GM21717 (cell line): ENCODE measurements at regions not wholly inside any gene's neighbourhood (a gene's known extent, or its start where the extent isn't known, plus 50 kb on each side); places are given as distances from the start of the nearest gene placed in this dataset.

Source experiments
- ATAC-seq: cut with Tn5 transposase; IDR thresholded peaks from one replicate; pipeline ENCODE4 v1.9.1; 2021; ENCODE audit warnings: mild to moderate bottlenecking, moderate library complexity; ENCODE audit not compliant: unreplicated experiment

- ATAC-seq, result no peak
Observed at GRCh38 chr20:39109933-39110818, 148.0 kb downstream of the DHX35 start.

DNA sequence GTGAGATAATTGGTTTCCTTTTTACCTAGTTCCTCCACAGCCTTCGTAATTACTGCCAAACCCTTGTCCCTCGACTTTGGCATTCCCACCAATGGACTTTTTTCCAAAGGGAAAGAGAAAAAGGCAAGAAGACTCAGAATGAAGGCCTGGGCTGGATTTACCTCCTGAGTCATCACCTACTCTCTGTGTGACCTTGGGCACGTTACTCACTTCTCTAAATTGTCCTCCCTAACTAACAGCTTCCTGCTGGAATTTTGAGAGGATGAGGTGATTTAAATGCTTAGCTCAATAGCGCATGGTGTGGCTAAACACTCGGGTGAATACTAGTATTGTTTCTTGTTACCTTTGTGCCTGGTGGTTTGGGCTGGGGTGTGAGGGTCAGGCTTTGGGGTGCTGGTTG is 146.6 kb downstream of the DHX35 start:
- ATAC-seq, result no peak

GRCh38 chr20:39107741-39108140 is 145.6 kb downstream of the DHX35 start:
- ATAC-seq, result no peak

DNA sequence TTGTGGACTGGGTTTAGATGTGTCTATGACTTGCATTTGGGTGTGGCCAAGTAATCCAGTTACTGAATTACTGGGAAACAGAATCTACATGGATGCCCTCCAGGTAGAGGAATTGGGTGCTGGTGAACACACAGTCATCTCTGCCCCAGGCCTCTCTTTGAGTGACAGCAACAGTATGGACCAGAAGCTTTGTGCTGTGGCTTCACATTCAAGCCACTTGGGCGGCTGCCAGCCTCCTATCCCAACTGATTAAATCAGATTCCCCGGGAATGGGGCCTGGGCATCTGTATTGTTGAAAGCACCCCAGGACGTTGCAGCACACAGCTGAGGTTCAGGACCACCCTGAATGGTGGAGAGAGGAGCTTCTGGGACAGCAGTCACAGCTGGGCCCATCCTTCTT is 144.6 kb downstream of the DHX35 start:
- ATAC-seq, result no peak

DNA sequence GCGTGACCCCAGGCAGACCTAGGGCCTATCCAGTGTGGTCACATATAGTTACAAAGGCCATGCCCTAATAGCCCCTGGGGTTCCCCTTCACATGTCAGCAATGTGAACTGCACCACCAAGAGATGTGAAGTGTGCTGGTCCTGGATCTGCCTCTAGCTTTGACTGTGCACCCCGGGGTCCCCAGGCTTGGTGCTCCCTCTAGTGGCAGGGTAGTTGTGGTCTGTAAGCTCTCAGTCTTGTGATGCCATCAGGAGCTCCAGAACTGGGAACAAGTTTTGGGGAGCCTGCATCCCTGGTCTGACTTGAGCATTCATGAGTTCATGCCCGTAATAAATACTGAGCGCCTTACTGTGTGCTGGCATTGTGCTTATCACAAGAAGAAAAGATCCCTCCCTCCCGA is 143.4 kb downstream of the DHX35 start:
- ATAC-seq, result no peak

- ATAC-seq, result no peak
Observed at GRCh38 chr20:39103732-39104131, 141.6 kb downstream of the DHX35 start.

GRCh38 chr20:39103305-39103704 is 141.2 kb downstream of the DHX35 start:
- ATAC-seq, result no peak

DNA sequence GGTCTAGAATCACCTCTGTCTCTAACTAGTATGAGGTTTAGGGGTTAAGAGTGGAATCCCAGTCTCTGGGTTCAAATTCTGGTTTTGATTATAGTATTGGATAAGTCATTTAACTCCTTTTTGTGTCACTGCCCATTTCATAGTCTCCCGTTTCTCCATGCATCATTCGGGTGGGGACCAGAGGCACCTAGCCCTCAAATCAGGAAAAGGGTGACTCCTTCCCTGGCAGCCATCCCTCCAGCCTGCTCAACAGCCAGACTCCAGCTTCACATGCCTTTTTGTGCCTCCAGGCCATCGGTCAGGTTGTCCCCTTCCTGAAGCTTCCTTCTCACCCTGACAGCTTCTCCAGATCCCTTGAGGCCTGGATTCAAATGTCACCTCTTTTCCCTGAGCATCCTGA is 139.8 kb downstream of the DHX35 start:
- ATAC-seq, result no peak

- no peak for ATAC-seq
Observed at GRCh38 chr20:39100691-39101090, 138.5 kb downstream of the DHX35 start.

- ATAC-seq, result no peak
Observed at GRCh38 chr20:39097889-39098288, 135.7 kb downstream of the DHX35 start.

- no peak for ATAC-seq
Observed at GRCh38 chr20:39095870-39096269, 133.7 kb downstream of the DHX35 start.

GRCh38 chr20:39094391-39094790 is 132.2 kb downstream of the DHX35 start:
- ATAC-seq, result no peak

- no peak for ATAC-seq
Observed at GRCh38 chr20:39092733-39093410, 130.7 kb downstream of the DHX35 start.

DNA sequence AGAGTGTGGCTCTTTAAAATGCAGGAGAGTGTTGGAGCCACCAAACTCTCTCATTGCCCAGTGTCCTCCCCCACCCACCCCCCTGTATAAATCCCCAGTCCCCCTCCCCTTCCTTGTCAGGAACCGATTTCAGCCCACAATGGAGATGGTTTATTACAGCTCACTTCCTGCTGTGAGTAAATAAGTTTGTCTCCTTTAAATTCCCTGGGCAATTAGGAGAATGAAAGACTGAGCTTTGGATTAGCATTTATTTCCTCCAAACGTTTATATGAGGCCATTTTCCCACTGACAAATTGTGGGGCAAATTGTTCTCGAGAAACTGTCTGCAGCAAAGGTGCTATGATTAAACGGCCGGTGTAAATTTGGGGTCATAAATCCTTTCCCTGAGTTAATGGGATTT is 128.8 kb downstream of the DHX35 start:
- ATAC-seq, result no peak

DNA sequence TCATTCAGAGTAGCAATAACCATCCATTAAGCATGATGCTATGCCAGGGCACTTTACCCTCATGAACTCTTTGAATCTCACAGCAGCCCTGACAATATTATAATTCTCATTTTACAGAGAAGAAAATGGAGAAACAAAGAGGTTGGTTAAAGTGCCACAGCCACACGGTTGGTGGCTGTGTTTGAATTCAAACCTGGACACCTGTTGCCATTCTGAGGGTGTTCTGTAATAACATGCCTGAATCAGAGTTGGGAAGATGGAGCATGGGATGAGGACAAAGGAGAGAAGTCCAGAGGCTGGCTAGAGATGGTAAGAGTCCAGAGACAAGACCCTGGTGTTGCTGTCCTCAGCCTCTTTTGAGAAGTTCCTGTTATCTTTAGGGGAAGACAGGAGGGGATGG is 127.7 kb downstream of the DHX35 start:
- ATAC-seq, result no peak
